Suprapubic skin (tissue), 4 donors: ENCODE measurements at regions not wholly inside any gene's neighbourhood (a gene's known extent, or its start where the extent isn't known, plus 50 kb on each side); places are given as distances from the start of the nearest gene placed in this dataset.

Experiments used
- EP300 ChIP-seq: sonication (generic); formaldehyde crosslinking; IDR thresholded peaks from one replicate; pipeline ENCODE4 v1.6.1; 2017; ENCODE audit warnings: antibody characterized with exemption
- POLR2AphosphoS5 ChIP-seq, 3 donors: sonication (generic); formaldehyde crosslinking; IDR thresholded peaks; one replicate each; pipeline ENCODE4 v1.6.1; 2017; ENCODE audit warnings: antibody characterized with exemption in 3 of 3
- TF ChIP-seq, protein P1 (sequence below), 2 donors: fragments of 200-600 bp in 1 of 2; fragments of 450-650 bp in 1 of 2; sonication (generic) in 1 of 2; IDR thresholded peaks; one replicate each; pipeline ENCODE4 v1.5.1; 2016 to 2019; ENCODE audit warnings: antibody characterized with exemption in 2 of 2, mild to moderate bottlenecking in 1 of 2, moderate library complexity in 1 of 2

- TF ChIP-seq, protein P1, sequence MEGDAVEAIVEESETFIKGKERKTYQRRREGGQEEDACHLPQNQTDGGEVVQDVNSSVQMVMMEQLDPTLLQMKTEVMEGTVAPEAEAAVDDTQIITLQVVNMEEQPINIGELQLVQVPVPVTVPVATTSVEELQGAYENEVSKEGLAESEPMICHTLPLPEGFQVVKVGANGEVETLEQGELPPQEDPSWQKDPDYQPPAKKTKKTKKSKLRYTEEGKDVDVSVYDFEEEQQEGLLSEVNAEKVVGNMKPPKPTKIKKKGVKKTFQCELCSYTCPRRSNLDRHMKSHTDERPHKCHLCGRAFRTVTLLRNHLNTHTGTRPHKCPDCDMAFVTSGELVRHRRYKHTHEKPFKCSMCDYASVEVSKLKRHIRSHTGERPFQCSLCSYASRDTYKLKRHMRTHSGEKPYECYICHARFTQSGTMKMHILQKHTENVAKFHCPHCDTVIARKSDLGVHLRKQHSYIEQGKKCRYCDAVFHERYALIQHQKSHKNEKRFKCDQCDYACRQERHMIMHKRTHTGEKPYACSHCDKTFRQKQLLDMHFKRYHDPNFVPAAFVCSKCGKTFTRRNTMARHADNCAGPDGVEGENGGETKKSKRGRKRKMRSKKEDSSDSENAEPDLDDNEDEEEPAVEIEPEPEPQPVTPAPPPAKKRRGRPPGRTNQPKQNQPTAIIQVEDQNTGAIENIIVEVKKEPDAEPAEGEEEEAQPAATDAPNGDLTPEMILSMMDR (IDR thresholded peaks at IDR 0.05), result no peak
- TF ChIP-seq EP300 (no peak), POLR2AphosphoS5 (IDR thresholded peaks at IDR 0.05) (no peak)
Measured at GRCh38 chr12:127146991-127147718, 1119.8 kb upstream of the TMEM132C start.
